Mucosa of stomach (tissue), 1 donor: ENCODE measurements at regions not wholly inside any gene's neighbourhood (a gene's known extent, or its start where the extent isn't known, plus 50 kb on each side); places are given as distances from the start of the nearest gene placed in this dataset.

Experiments used
- H3K27me3 ChIP-seq: one replicate; pipeline ENCODE4 v1.7.0; 2013; ENCODE audit warnings: mild to moderate bottlenecking, low read length; ENCODE audit not compliant: control insufficient read depth, insufficient read depth
- H3K36me3 ChIP-seq: one replicate; pipeline ENCODE4 v1.7.0; 2013; ENCODE audit warnings: low read length; ENCODE audit not compliant: control insufficient read depth, insufficient read depth
- H3K4me1 ChIP-seq: one replicate; pipeline ENCODE4 v1.7.0; 2013; ENCODE audit warnings: mild to moderate bottlenecking, low read length; ENCODE audit not compliant: control insufficient read depth, insufficient read depth
- H3K4me3 ChIP-seq: one replicate; pipeline ENCODE4 v1.7.0; 2013; ENCODE audit warnings: low read length
- H3K9ac ChIP-seq: one replicate; pipeline ENCODE4 v1.7.0; 2013; ENCODE audit warnings: mild to moderate bottlenecking, low read length, moderate library complexity
- H3K9me3 ChIP-seq: one replicate; pipeline ENCODE4 v1.7.0; 2013; ENCODE audit warnings: mild to moderate bottlenecking, low read length, moderate library complexity; ENCODE audit not compliant: control insufficient read depth
- donor health status: Pancreatic carcinoma.

DNA sequence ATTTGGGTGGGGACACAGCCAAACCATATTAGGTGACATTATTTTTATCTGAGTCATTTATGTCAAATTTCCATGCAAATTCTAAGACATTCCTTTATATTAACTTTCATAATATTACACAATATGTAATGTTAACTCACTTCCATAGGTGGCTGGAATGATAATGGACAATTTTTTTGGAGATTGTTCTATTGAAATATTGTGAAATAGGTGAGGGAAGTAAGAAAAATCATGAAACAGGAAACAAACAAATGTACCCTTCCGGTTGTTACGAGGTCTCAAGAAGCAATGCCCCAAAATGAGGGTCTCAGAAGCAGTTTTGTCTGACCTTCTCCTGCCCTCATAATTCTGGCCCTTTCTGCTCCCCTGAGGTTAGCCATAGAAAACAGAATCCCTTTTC lies 306.5 kb downstream of the HDGFL1 start:
- Histone ChIP-seq H3K4me3 (no peak overlapping the region), H3K4me1 (no peaks in the 10 kb centered on the region), H3K36me3 (no peaks in the 10 kb centered on the region), H3K9me3 (no peaks in the 10 kb centered on the region), H3K27me3 (no peaks in the 10 kb centered on the region), H3K9ac (no peak overlapping the region)

DNA sequence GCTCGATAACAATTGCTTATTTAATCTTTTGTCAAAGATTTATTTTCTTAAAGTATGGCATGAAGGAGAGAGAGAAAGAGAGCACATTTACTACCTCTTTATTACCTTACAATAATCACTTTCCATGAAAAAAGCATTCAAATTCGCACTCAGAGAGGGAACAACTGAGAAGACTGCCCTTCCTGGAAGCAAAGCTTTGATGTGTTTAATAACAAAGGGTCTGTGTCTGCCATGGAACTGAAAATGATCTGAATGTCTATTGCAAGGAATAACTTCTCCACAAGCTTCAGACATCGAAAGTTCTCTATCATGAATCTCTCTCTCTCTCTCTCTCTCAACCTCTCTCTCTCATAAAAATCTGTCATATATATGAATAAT lies 308.9 kb downstream of the HDGFL1 start:
- Histone ChIP-seq H3K27me3 (no peaks in the 10 kb centered on the region), H3K9ac (no peak overlapping the region), H3K36me3 (no peaks in the 10 kb centered on the region), H3K4me1 (no peaks in the 10 kb centered on the region), H3K9me3 (no peaks in the 10 kb centered on the region), H3K4me3 (no peak overlapping the region)

DNA sequence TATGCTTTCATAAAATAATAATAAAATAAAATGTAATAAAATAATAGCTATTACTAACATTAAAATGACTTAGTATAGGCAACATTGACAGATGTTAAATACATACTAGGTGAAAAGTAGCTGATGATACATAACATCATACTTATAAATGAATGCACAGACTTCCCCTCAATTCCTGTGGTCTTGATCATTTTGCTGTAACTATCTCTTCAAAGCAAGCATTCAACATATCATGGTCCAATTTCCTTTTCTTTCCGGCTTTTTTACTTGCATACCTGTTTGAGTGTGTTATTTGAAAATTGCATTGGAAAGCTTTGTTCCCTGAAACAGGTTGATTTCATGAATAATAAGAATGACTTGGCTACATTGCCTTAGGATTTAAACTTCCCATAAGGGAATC lies 309.3 kb downstream of the HDGFL1 start:
- Histone ChIP-seq H3K9ac (no peak overlapping the region), H3K9me3 (no peaks in the 10 kb centered on the region), H3K4me1 (no peaks in the 10 kb centered on the region), H3K27me3 (no peaks in the 10 kb centered on the region), H3K4me3 (no peak overlapping the region), H3K36me3 (no peaks in the 10 kb centered on the region)

DNA sequence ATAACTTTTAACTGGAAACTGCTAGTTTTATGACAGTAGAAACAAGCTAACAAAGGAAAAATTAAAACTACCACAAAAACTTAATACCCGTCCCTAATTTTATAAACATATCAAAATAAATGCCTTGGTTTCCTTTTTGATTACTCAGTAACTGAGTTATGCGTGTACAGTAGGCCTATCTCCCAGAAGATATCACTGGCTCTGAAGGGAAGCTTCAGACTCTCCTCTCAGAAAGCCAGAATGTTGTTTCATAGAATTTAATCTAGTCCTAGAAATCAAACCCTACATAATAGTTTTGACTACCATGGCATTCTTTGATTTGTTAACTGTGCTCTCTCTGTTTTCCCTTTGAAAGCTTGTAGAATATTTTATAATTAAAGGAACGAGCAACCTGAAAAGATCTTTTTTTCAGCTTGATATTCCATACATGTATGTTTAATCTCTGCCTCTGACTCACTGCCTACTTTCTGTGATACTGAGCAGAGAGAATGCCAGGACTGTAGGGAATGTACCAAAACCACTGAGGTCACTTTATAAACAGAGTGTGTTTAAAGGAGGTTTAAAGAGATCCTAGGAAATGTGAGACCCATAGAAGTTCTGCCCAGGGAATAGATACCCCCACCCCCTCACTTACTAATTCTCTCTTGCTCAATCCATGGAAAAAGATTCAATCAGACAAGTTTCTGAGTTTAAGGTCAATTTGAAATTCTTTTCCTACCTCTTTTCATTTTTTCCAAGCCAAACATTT lies 311.5 kb downstream of the HDGFL1 start:
- H3K4me3 ChIP-seq, result no peak overlapping the region
- H3K27me3 ChIP-seq, result no peaks in the 10 kb centered on the region
- no peaks in the 10 kb centered on the region for H3K9me3 ChIP-seq
- no peaks in the 10 kb centered on the region for H3K36me3 ChIP-seq
- H3K9ac ChIP-seq, result no peak overlapping the region
- H3K4me1 ChIP-seq, result no peaks in the 10 kb centered on the region

DNA sequence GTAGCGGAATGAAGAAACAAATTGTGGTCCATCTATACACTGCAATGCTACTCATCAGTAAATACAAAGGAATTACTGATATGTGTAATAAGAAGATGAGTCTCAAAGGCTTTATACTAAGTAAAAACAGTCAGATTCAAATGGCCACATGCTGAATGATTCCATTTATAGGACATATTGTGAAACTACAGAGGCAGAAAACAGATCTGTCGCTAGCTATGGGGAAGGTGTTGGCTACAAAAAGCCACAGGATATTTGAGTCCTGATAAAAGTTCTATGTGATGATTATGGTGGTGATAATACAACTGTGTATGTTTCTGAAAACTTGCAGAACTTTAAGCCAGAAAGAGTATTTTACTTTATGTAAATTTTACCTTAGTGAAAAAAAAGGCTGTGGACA lies 313.2 kb downstream of the HDGFL1 start:
- H3K36me3 ChIP-seq, result no peaks in the 10 kb centered on the region
- H3K27me3 ChIP-seq, result no peaks in the 10 kb centered on the region
- no peaks in the 10 kb centered on the region for H3K9me3 ChIP-seq
- no peak overlapping the region for H3K9ac ChIP-seq
- H3K4me1 ChIP-seq, result no peaks in the 10 kb centered on the region
- no peak overlapping the region for H3K4me3 ChIP-seq

DNA sequence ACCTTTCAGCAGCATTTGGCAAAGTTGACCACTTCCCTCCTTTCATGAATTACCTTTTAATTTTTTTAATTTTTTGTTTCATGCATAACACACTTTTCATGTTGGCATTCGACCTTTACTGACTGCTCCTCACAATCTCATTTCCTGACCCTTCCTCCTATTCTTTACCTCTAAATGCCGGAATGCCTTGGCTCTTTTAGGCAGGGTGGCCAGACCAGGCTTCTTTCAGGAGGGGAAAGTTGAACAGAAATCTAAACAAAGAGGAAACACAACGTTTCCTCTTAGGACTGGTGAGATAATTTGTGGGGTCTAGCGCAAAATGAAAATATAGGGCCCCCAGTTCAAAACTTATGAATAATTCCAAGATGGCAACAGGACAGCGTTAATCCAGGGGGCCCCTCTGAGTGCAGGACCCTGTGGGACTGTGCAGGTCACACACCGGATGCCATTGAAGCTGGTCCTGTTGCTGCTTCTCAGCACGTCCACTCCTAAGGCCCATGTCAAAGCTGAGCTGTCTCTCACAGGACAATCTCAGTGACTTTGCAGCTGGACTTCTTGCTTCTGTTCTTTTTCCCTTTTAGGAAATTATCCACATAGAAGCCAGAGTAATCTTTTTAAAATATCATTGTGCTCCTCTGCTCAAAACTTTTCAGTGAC lies 313.8 kb downstream of the HDGFL1 start:
- Histone ChIP-seq H3K27me3 (no peaks in the 10 kb centered on the region), H3K9me3 (no peaks in the 10 kb centered on the region), H3K9ac (no peak overlapping the region), H3K36me3 (no peaks in the 10 kb centered on the region), H3K4me1 (no peaks in the 10 kb centered on the region), H3K4me3 (no peak overlapping the region)

DNA sequence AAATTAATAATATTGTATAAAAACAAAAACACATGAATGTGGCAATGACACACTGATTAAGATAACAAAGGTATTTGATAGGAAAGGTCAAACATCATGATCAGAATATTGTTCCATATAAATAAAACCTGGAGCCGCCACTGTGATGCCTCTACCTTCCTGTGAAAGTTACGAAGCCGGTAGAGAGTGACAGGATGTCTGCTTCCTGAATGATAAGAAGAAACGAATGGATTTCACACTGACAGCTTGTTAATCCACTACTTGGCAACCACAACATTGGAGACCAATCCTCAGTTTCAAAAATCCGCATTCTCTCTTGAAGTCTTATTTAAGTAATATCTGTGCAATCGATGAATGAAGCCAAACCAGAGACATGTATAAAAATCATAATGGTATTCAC lies 315.1 kb downstream of the HDGFL1 start:
- Histone ChIP-seq H3K4me1 (no peaks in the 10 kb centered on the region), H3K36me3 (no peaks in the 10 kb centered on the region), H3K27me3 (no peaks in the 10 kb centered on the region), H3K9me3 (no peaks in the 10 kb centered on the region), H3K9ac (no peak overlapping the region), H3K4me3 (no peak overlapping the region)

DNA sequence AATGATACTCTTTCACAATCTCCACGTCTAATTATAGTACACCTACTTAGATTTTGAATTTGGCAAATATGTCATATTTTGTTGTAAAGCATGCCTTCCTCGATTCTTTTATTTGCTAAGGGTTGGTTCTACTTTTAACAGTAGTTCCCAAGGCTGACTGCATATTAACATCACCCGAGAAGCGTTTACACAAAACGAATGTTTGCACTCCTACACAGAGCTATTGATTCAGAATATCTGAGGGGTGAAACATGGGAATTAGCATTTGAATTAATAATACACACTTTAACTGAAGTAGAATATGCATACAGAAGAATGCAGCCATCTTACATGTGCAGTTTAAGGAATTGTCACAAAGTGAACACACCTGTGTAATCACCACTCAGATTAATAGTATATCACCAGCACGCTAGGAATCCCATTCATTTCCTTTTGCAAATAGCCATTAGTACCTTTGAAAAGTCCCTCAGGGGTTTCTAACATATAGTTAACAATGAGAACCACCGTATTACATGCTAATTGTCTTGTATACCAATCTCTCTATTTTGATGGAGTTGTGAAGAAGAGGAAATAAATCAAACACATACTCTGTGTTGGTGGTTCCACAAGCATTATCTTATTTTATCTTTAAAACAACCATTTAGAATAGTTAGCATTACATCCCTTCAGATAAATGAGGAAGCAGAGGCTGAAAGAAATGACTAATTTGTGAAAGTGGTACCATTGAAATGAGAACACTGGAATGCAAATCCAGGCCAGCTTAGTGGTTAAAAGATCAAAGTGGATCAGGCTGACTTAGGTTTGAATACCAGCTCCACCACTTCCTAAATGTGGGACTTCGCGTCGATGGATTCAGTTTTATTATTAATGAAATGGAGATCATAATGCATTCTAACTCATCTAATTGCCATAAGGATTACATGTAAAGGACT lies 317.6 kb downstream of the HDGFL1 start:
- Histone ChIP-seq H3K9ac (no peak overlapping the region), H3K9me3 (no peaks in the 10 kb centered on the region), H3K4me1 (no peaks in the 10 kb centered on the region), H3K36me3 (no peaks in the 10 kb centered on the region), H3K27me3 (no peaks in the 10 kb centered on the region), H3K4me3 (no peak overlapping the region)

DNA sequence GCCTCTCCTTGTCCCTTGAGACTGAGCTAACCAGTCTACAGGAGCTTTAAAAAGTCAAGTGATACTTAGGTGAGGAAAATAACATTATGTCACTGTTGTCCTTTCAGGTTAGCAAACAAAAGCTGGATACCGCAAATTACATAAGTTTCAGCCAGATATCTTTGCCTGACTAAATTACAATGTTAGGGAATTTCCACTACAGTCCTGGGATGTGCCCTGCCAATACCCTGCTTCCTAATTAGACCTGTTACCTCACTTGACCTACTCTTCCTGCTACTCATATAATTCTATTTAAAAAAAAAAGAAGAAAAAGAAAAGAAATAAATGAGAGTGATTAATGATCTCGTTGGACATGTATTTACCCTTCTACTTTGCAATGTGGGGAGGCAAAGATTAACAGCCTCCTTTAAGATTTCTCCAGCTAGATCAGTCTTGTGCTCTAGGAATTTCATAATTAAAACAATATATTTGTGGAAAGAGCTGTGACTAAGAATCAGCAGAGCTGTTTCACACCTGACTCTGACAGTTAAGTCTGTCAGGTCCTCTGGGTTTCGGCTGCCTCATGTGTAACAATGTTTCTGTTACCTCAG lies 318.9 kb downstream of the HDGFL1 start:
- no peak overlapping the region for H3K9ac ChIP-seq
- H3K9me3 ChIP-seq, result no peaks in the 10 kb centered on the region
- H3K4me1 ChIP-seq, result no peaks in the 10 kb centered on the region
- no peak overlapping the region for H3K4me3 ChIP-seq
- H3K27me3 ChIP-seq, result no peaks in the 10 kb centered on the region
- no peaks in the 10 kb centered on the region for H3K36me3 ChIP-seq

DNA sequence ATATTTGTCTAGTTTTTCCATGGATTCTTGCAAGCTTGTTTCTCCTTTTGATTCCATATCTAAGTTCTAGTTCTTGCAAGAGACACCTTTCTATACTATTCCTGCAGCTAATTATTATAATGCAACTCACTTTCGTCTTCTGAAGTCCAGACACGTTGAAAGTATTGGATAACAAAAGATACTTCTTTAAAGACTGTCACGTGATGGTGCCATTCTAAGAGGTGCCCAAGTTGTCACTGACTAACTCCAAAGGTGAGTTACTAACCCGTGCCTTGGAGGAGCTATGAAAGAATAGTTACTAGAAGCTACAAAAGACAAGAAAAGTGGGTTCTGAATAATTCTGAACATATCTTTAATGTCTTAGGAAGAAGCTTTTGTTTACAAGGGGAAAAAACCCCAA lies 322.6 kb downstream of the HDGFL1 start:
- no peak overlapping the region for H3K4me3 ChIP-seq

DNA sequence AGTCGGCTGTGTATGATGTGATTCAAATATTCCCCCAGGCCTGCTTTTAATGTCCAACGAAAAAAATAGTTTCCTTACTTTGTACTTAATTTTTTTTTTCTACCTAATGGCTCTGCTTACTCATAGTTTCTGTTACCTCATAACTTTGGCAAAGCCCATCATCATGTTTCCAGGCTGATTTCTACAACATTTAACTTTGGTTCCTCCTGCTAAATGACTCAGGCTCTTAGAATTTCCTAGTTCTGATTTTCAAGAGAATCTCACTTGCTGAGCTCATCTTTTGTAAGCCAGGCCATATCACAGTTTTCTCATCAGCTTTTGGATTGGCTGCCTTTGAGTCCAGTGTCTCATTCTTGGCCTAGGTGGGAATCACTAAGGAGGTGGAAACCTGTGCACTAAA lies 323.1 kb downstream of the HDGFL1 start:
- no peaks in the 10 kb centered on the region for H3K4me1 ChIP-seq
- H3K27me3 ChIP-seq, result no peaks in the 10 kb centered on the region
- H3K9ac ChIP-seq, result no peak overlapping the region
- H3K36me3 ChIP-seq, result no peaks in the 10 kb centered on the region
- H3K9me3 ChIP-seq, result no peaks in the 10 kb centered on the region
- H3K4me3 ChIP-seq, result no peak overlapping the region

More for the DNA sequence above, 322.6 kb downstream of the HDGFL1 start:
- no peak overlapping the region for H3K9ac ChIP-seq
- no peaks in the 10 kb centered on the region for H3K36me3 ChIP-seq
- H3K9me3 ChIP-seq, result no peaks in the 10 kb centered on the region
- H3K4me1 ChIP-seq, result no peaks in the 10 kb centered on the region
- no peaks in the 10 kb centered on the region for H3K27me3 ChIP-seq

DNA sequence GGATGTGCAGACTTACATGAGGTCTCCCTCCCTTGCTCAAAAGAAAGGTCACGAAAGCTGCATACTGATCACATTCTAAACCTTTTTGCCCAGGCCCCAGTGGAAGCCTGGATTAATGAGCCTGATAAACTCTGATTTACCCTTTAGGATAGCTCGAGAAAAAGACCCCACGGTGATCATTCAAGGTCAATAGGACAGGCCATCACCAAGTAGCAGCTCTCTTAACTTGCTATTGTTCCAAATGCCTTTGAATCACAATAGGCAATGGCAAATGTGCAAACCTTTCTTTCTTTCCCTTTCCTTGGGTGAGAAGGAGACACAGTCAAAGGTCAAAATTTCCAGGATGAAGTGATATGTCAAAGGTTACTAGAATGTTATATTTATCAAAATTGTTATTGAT lies 327.3 kb downstream of the HDGFL1 start:
- H3K4me1 ChIP-seq, result no peaks in the 10 kb centered on the region
- H3K27me3 ChIP-seq, result no peaks in the 10 kb centered on the region
- no peaks in the 10 kb centered on the region for H3K9me3 ChIP-seq
- no peak overlapping the region for H3K9ac ChIP-seq
- H3K4me3 ChIP-seq, result no peak overlapping the region
- H3K36me3 ChIP-seq, result no peaks in the 10 kb centered on the region
